Activated CD4-positive, alpha-beta memory T cell treated with anti-CD3 and anti-CD28 coated beads, Interleukin-2, amount 10 ng/mL, durations not matched to agents 7 days and 5 days (primary cell): ENCODE measurements at regions not wholly inside any gene's neighbourhood (a gene's known extent, or its start where the extent isn't known, plus 50 kb on each side); places are given as distances from the start of the nearest gene placed in this dataset.

ENCODE experiments used
- CTCF ChIA-PET: fragments of 350-600 bp; sonication (Branson Sonifier 250); formaldehyde crosslinking; loops from one replicate; lab custom pipeline; 2021; ENCODE audit warnings: antibody characterized with exemption, inconsistent platforms; lab: Charles Lee
- POLR2A ChIA-PET: fragments of 350-600 bp; sonication (Branson Sonifier 250); formaldehyde crosslinking; loops from one replicate; lab custom pipeline; 2021; ENCODE audit warnings: antibody characterized with exemption; lab: Charles Lee
- DNase-seq: peaks from one replicate; pipeline ENCODE4 v3.0.0-alpha.2; 2020
- H3K27ac Mint-ChIP-seq: one replicate; pipeline ENCODE4 v1.8.0; 2021; ENCODE audit warnings: mild to moderate bottlenecking, mixed read lengths
- H3K27me3 Mint-ChIP-seq: one replicate; pipeline ENCODE4 v1.8.0; 2021; ENCODE audit warnings: mixed read lengths
- H3K36me3 Mint-ChIP-seq: one replicate; pipeline ENCODE4 v1.8.0; 2021; ENCODE audit warnings: low read depth, mixed read lengths
- H3K4me1 Mint-ChIP-seq: one replicate; pipeline ENCODE4 v1.8.0; 2021; ENCODE audit warnings: mixed read lengths
- H3K4me3 Mint-ChIP-seq: one replicate; pipeline ENCODE4 v1.8.0; 2021; ENCODE audit warnings: mild to moderate bottlenecking, mixed read lengths
- H3K9me3 Mint-ChIP-seq: one replicate; pipeline ENCODE4 v1.8.0; 2021; ENCODE audit warnings: mixed read lengths

GRCh38 chr13:63625869-63626268, 2210.2 kb upstream of the PCDH20 start:
- Mint-ChIP-seq H3K4me1 (no peaks in the 10 kb centered on the region), H3K4me3 (no peak overlapping the region), H3K27ac (no peak overlapping the region), H3K36me3 (no peaks in the 10 kb centered on the region), H3K27me3 (no peaks in the 10 kb centered on the region), H3K9me3 (peaks cover 3% of the 10 kb centered on the region)
- ChIA-PET CTCF (no interaction called here), POLR2A (no interaction called here)
- no peak for DNase-seq

- Mint-ChIP-seq H3K36me3 (no peaks in the 10 kb centered on the region), H3K4me1 (no peaks in the 10 kb centered on the region), H3K4me3 (no peak overlapping the region), H3K9me3 (peaks cover 3% of the 10 kb centered on the region), H3K27me3 (no peaks in the 10 kb centered on the region), H3K27ac (no peak overlapping the region)
- ChIA-PET CTCF (no interaction called here), POLR2A (no interaction called here)
- no peak for DNase-seq
Observed at GRCh38 chr13:63614874-63615612, 2199.4 kb upstream of the PCDH20 start.

GRCh38 chr13:63607153-63607552, 2191.5 kb upstream of the PCDH20 start:
- no peak overlapping the region for H3K4me3 Mint-ChIP-seq
- ChIA-PET POLR2A (no interaction called here), CTCF (no interaction called here)
- DNase-seq = no peak
- no peaks in the 10 kb centered on the region for H3K36me3 Mint-ChIP-seq
- H3K9me3 Mint-ChIP-seq = peaks cover 19% of the 10 kb centered on the region
- no peaks in the 10 kb centered on the region for H3K4me1 Mint-ChIP-seq
- no peak overlapping the region for H3K27ac Mint-ChIP-seq
- no peaks in the 10 kb centered on the region for H3K27me3 Mint-ChIP-seq

GRCh38 chr13:63605962-63606361, 2190.3 kb upstream of the PCDH20 start:
- CTCF ChIA-PET = no interaction called here
- Mint-ChIP-seq H3K27me3 (no peaks in the 10 kb centered on the region), H3K4me3 (no peak overlapping the region), H3K36me3 (no peaks in the 10 kb centered on the region), H3K4me1 (no peaks in the 10 kb centered on the region), H3K9me3 (peaks cover 19% of the 10 kb centered on the region), H3K27ac (no peak overlapping the region)
- no peak for DNase-seq
- POLR2A ChIA-PET = no interaction called here

GRCh38 chr13:63605403-63605802, 2189.8 kb upstream of the PCDH20 start:
- Mint-ChIP-seq H3K4me1 (no peaks in the 10 kb centered on the region), H3K4me3 (no peak overlapping the region)

GRCh38 chr13:63595811-63596210, 2180.2 kb upstream of the PCDH20 start:
- no peak for DNase-seq
- no peaks in the 10 kb centered on the region for H3K4me1 Mint-ChIP-seq

More at GRCh38 chr13:63605403-63605802, 2189.8 kb upstream of the PCDH20 start:
- Mint-ChIP-seq H3K36me3 (no peaks in the 10 kb centered on the region), H3K9me3 (peaks cover 19% of the 10 kb centered on the region), H3K27me3 (no peaks in the 10 kb centered on the region), H3K27ac (no peak overlapping the region)
- no peak for DNase-seq
- ChIA-PET POLR2A (no interaction called here), CTCF (no interaction called here)

GRCh38 chr13:63586467-63586866, 2170.8 kb upstream of the PCDH20 start:
- POLR2A ChIA-PET = no interaction called here
- CTCF ChIA-PET = no interaction called here

More at GRCh38 chr13:63595811-63596210, 2180.2 kb upstream of the PCDH20 start:
- no peak overlapping the region for H3K4me3 Mint-ChIP-seq
- no peaks in the 10 kb centered on the region for H3K27me3 Mint-ChIP-seq
- no peaks in the 10 kb centered on the region for H3K36me3 Mint-ChIP-seq
- ChIA-PET CTCF (no interaction called here), POLR2A (no interaction called here)
- no peaks in the 10 kb centered on the region for H3K9me3 Mint-ChIP-seq
- no peak overlapping the region for H3K27ac Mint-ChIP-seq

GRCh38 chr13:63578796-63579195, 2163.1 kb upstream of the PCDH20 start:
- Mint-ChIP-seq H3K27ac (no peak overlapping the region), H3K9me3 (peaks cover 18% of the 10 kb centered on the region), H3K4me1 (no peaks in the 10 kb centered on the region), H3K36me3 (no peaks in the 10 kb centered on the region), H3K27me3 (no peaks in the 10 kb centered on the region), H3K4me3 (no peak overlapping the region)
- no peak for DNase-seq
- ChIA-PET CTCF (no interaction called here), POLR2A (no interaction called here)

More at GRCh38 chr13:63586467-63586866, 2170.8 kb upstream of the PCDH20 start:
- H3K9me3 Mint-ChIP-seq = peaks cover 9% of the 10 kb centered on the region
- no peak overlapping the region for H3K4me3 Mint-ChIP-seq
- no peaks in the 10 kb centered on the region for H3K4me1 Mint-ChIP-seq
- no peak overlapping the region for H3K27ac Mint-ChIP-seq
- H3K27me3 Mint-ChIP-seq = no peaks in the 10 kb centered on the region
- H3K36me3 Mint-ChIP-seq = no peaks in the 10 kb centered on the region
- no peak for DNase-seq

- no peaks in the 10 kb centered on the region for H3K36me3 Mint-ChIP-seq
- peaks cover 10% of the 10 kb centered on the region for H3K9me3 Mint-ChIP-seq
- no peaks in the 10 kb centered on the region for H3K27me3 Mint-ChIP-seq
- CTCF ChIA-PET = no interaction called here
- DNase-seq = no peak
- no peak overlapping the region for H3K27ac Mint-ChIP-seq
- no peak overlapping the region for H3K4me3 Mint-ChIP-seq
- POLR2A ChIA-PET = no interaction called here
- no peaks in the 10 kb centered on the region for H3K4me1 Mint-ChIP-seq
Observed at GRCh38 chr13:63567031-63567430, 2151.4 kb upstream of the PCDH20 start.

- ChIA-PET POLR2A (no interaction called here), CTCF (no interaction called here)
- H3K4me3 Mint-ChIP-seq = no peak overlapping the region
- DNase-seq = no peak
- H3K9me3 Mint-ChIP-seq = peaks cover 2% of the 10 kb centered on the region
- H3K27ac Mint-ChIP-seq = no peak overlapping the region
- no peaks in the 10 kb centered on the region for H3K27me3 Mint-ChIP-seq
- no peaks in the 10 kb centered on the region for H3K36me3 Mint-ChIP-seq
- H3K4me1 Mint-ChIP-seq = no peaks in the 10 kb centered on the region
Observed at GRCh38 chr13:63554157-63554556, 2138.5 kb upstream of the PCDH20 start.

GRCh38 chr13:63551731-63552130, 2136.1 kb upstream of the PCDH20 start:
- H3K27ac Mint-ChIP-seq = no peak overlapping the region
- ChIA-PET POLR2A (no interaction called here), CTCF (no interaction called here)
- no peaks in the 10 kb centered on the region for H3K4me1 Mint-ChIP-seq
- no peaks in the 10 kb centered on the region for H3K27me3 Mint-ChIP-seq
- no peak overlapping the region for H3K4me3 Mint-ChIP-seq
- no peaks in the 10 kb centered on the region for H3K36me3 Mint-ChIP-seq
- DNase-seq = no peak
- no peaks in the 10 kb centered on the region for H3K9me3 Mint-ChIP-seq

- no peak overlapping the region for H3K27ac Mint-ChIP-seq
- H3K36me3 Mint-ChIP-seq = no peaks in the 10 kb centered on the region
- CTCF ChIA-PET = no interaction called here
- no peaks in the 10 kb centered on the region for H3K4me1 Mint-ChIP-seq
- no peak overlapping the region for H3K4me3 Mint-ChIP-seq
- H3K9me3 Mint-ChIP-seq = no peaks in the 10 kb centered on the region
- no peak for DNase-seq
- no peaks in the 10 kb centered on the region for H3K27me3 Mint-ChIP-seq
- POLR2A ChIA-PET = no interaction called here
Observed at GRCh38 chr13:63546524-63546923, 2130.9 kb upstream of the PCDH20 start.

GRCh38 chr13:63542770-63543169, 2127.1 kb upstream of the PCDH20 start:
- Mint-ChIP-seq H3K9me3 (no peaks in the 10 kb centered on the region), H3K36me3 (no peaks in the 10 kb centered on the region), H3K27ac (no peak overlapping the region), H3K4me1 (no peaks in the 10 kb centered on the region), H3K27me3 (no peaks in the 10 kb centered on the region), H3K4me3 (no peak overlapping the region)
- CTCF ChIA-PET = no interaction called here
- no peak for DNase-seq
- POLR2A ChIA-PET = no interaction called here

- Mint-ChIP-seq H3K4me1 (no peaks in the 10 kb centered on the region), H3K27ac (no peak overlapping the region), H3K9me3 (peaks cover 3% of the 10 kb centered on the region), H3K27me3 (no peaks in the 10 kb centered on the region), H3K36me3 (no peaks in the 10 kb centered on the region), H3K4me3 (no peak overlapping the region)
- POLR2A ChIA-PET = no interaction called here
- CTCF ChIA-PET = no interaction called here
- DNase-seq = no peak
Observed at GRCh38 chr13:63541336-63541735, 2125.7 kb upstream of the PCDH20 start.
